DND-41 (cell line): ENCODE measurements at regions not wholly inside any gene's neighbourhood (a gene's known extent, or its start where the extent isn't known, plus 50 kb on each side); places are given as distances from the start of the nearest gene placed in this dataset.

ENCODE experiments used
- ATAC-seq: fragments of 200-7000 bp; cut with Tn5 transposase; 3 replicates; pipeline ENCODE4 v1.9.1; 2021; ENCODE audit warnings: low read depth; ENCODE audit not compliant: insufficient read depth
- DNase-seq: peaks from one replicate; pipeline ENCODE4 v3.0.0-alpha.2; 2020
- H2AFZ ChIP-seq: 2 replicates; pipeline ENCODE4 v1.6.0; 2012; ENCODE audit warnings: low read depth, low read length
- H3K27ac ChIP-seq: 2 replicates; pipeline ENCODE4 v1.5.1; 2012; ENCODE audit warnings: low read length, inconsistent platforms
- H3K27me3 ChIP-seq: fragments of 200-600 bp; sonication (generic); 2 replicates; pipeline ENCODE4 v1.6.0; 2012; ENCODE audit warnings: low read length, mild to moderate bottlenecking, inconsistent platforms; ENCODE audit not compliant: insufficient read depth, poor library complexity
- H3K36me3 ChIP-seq: 2 replicates; pipeline ENCODE4 v1.5.1; 2012; ENCODE audit warnings: low read length, inconsistent platforms; ENCODE audit not compliant: insufficient read depth
- H3K4me1 ChIP-seq: 2 replicates; pipeline ENCODE4 v1.5.1; 2012; ENCODE audit warnings: mild to moderate bottlenecking, low read length; ENCODE audit not compliant: insufficient read depth
- H3K4me2 ChIP-seq: 2 replicates; pipeline ENCODE4 v1.6.0; 2012; ENCODE audit warnings: mild to moderate bottlenecking, moderate library complexity, low read length, inconsistent platforms; ENCODE audit not compliant: insufficient read depth
- H3K4me3 ChIP-seq, 2 experiments: fragments of 200-600 bp in 1 of 2; shearing (Covaris generic) in 1 of 2; 2 replicates each; pipeline ENCODE4 v1.5.1; 2012 to 2016; ENCODE audit warnings: inconsistent platforms in 2 of 2, low read length in 2 of 2, mild to moderate bottlenecking in 2 of 2, low read depth in 1 of 2, moderate library complexity in 1 of 2
- H3K79me2 ChIP-seq: 2 replicates; pipeline ENCODE4 v1.6.0; 2012; ENCODE audit warnings: low read length, inconsistent platforms; ENCODE audit not compliant: insufficient read depth
- H3K9ac ChIP-seq: 2 replicates; pipeline ENCODE4 v1.6.0; 2012; ENCODE audit warnings: low read depth, mild to moderate bottlenecking, inconsistent platforms, low read length, moderate library complexity
- H3K9me3 ChIP-seq: 2 replicates; pipeline ENCODE4 v1.5.1; 2012; ENCODE audit warnings: low read length, moderate library complexity, mild to moderate bottlenecking, inconsistent platforms; ENCODE audit not compliant: insufficient read depth, severe bottlenecking
- H4K20me1 ChIP-seq: 2 replicates; pipeline ENCODE4 v1.6.0; 2012; ENCODE audit warnings: low read length; ENCODE audit not compliant: insufficient read depth
- EZH2 ChIP-seq: IDR thresholded peaks from 3 replicates; pipeline ENCODE4 v1.6.1; 2012; ENCODE audit warnings: borderline replicate concordance, low read depth, mild to moderate bottlenecking, moderate library complexity, low read length, inconsistent platforms; ENCODE audit not compliant: severe bottlenecking
- TF ChIP-seq, protein P1 (sequence below): IDR thresholded peaks from 2 replicates; pipeline ENCODE4 v1.5.1; 2012; ENCODE audit warnings: borderline replicate concordance, low read length, moderate library complexity, mild to moderate bottlenecking; ENCODE audit not compliant: poor library complexity, severe bottlenecking; ENCODE audit errors: extremely low read depth

DNA sequence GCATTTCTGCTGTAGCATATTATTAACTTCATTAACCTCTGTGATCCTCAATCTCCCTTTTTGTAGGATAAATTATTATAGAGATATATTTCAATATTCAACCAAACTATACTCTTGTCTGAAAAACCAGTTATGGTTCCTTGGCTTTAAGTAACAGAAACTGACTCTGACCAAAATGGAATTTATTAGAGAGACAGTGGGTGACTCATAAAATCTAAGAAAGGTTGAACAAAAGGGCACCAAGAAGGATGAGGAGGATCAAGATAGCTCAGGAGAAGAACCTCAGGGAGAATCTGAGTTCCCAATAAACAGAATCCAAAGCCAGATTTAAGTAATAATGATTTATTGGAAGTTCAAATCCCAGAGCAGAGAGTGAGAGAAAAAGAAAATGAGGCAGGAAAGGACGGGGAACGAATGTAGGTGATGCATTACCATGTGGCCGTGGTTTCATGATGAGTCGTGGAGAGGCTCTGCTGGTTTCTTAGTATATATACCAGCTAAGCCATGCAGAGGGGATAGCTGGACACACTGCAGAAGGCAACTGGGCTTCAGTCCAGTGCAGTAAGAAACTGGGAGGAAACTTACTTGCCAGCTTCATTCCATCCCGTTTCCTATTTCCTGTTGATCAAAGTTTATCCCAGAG is 151.5 kb upstream of the GOT2 start:
- H4K20me1 ChIP-seq, result no peaks in the 10 kb centered on the region
- no peaks in the 10 kb centered on the region for H3K36me3 ChIP-seq
- H3K79me2 ChIP-seq, result no peaks in the 10 kb centered on the region
- TF ChIP-seq, protein P1, sequence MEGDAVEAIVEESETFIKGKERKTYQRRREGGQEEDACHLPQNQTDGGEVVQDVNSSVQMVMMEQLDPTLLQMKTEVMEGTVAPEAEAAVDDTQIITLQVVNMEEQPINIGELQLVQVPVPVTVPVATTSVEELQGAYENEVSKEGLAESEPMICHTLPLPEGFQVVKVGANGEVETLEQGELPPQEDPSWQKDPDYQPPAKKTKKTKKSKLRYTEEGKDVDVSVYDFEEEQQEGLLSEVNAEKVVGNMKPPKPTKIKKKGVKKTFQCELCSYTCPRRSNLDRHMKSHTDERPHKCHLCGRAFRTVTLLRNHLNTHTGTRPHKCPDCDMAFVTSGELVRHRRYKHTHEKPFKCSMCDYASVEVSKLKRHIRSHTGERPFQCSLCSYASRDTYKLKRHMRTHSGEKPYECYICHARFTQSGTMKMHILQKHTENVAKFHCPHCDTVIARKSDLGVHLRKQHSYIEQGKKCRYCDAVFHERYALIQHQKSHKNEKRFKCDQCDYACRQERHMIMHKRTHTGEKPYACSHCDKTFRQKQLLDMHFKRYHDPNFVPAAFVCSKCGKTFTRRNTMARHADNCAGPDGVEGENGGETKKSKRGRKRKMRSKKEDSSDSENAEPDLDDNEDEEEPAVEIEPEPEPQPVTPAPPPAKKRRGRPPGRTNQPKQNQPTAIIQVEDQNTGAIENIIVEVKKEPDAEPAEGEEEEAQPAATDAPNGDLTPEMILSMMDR, result no peak
- no peak for TF ChIP-seq EZH2
- H3K27ac ChIP-seq, result no peak overlapping the region
- no peak overlapping the region for H3K9ac ChIP-seq
- H3K4me1 ChIP-seq, result no peaks in the 10 kb centered on the region
- H3K27me3 ChIP-seq, result no peaks in the 10 kb centered on the region
- ATAC-seq, result no peak
- no peak overlapping the region for H3K4me2 ChIP-seq
- H2AFZ ChIP-seq, result no peak overlapping the region
- H3K4me3 ChIP-seq, result no peak overlapping the region
- DNase-seq, result no peak
- no peaks in the 10 kb centered on the region for H3K9me3 ChIP-seq

DNA sequence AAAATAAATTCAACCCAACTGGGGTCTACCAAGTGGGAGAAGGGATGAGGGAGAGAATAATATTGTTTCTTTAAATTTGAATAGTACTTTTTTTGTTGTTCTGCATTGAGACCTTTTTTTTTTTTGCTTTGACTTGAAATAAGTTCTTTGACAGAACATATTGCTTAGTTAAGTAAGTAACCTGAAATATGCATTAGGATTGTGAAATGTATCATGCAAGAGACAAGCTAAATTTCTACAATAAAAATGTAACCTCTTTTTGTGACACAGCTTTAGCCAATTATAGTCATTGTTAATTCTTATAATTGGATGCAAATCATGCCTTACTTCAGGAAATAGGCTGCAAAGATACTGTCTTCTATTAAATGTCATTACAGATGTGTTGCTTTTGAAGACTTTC is 150.0 kb upstream of the GOT2 start:
- H4K20me1 ChIP-seq, result no peaks in the 10 kb centered on the region
- H3K9ac ChIP-seq, result no peak overlapping the region
- ATAC-seq, result no peak
- H3K27me3 ChIP-seq, result no peaks in the 10 kb centered on the region
- no peaks in the 10 kb centered on the region for H3K36me3 ChIP-seq
- H3K79me2 ChIP-seq, result no peaks in the 10 kb centered on the region
- H3K9me3 ChIP-seq, result no peaks in the 10 kb centered on the region
- H3K4me2 ChIP-seq, result no peak overlapping the region
- H3K27ac ChIP-seq, result no peak overlapping the region
- H3K4me1 ChIP-seq, result no peaks in the 10 kb centered on the region
- no peak for TF ChIP-seq EZH2
- TF ChIP-seq, protein P1, result no peak
- no peak overlapping the region for H3K4me3 ChIP-seq
- DNase-seq, result no peak
- no peak overlapping the region for H2AFZ ChIP-seq

DNA sequence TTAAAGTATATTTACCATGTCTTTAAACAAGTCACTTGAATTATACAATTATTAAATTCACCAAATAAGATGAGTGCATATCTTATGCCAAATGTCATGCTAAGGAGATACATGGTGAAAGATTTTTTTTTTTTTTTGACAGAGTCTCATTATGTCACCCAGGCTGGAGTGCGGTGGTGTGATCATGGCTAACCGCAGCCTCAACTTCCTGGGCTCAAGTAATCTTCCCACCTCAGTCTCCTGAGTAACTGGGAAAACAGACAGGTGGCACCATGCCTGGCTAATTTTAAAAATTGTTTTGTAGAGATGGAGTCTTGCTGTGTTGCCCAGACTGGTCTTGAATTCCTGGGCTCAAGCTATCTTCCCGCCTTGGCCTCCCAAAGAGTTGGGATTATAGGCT is 149.0 kb upstream of the GOT2 start:
- H3K4me1 ChIP-seq, result no peaks in the 10 kb centered on the region
- DNase-seq (no peak), ATAC-seq (no peak)
- no peaks in the 10 kb centered on the region for H3K36me3 ChIP-seq
- no peak overlapping the region for H3K27ac ChIP-seq
- no peaks in the 10 kb centered on the region for H3K27me3 ChIP-seq
- H3K9ac ChIP-seq, result no peak overlapping the region
- no peaks in the 10 kb centered on the region for H3K9me3 ChIP-seq
- H4K20me1 ChIP-seq, result no peaks in the 10 kb centered on the region
- TF ChIP-seq EZH2, result no peak
- TF ChIP-seq, protein P1, result no peak
- H3K4me2 ChIP-seq, result no peak overlapping the region
- no peaks in the 10 kb centered on the region for H3K79me2 ChIP-seq
- H2AFZ ChIP-seq, result no peak overlapping the region
- no peak overlapping the region for H3K4me3 ChIP-seq
